HT1080 (cell line): ENCODE measurements at regions not wholly inside any gene's neighbourhood (a gene's known extent, or its start where the extent isn't known, plus 50 kb on each side); places are given as distances from the start of the nearest gene placed in this dataset.

Source experiments
- DNase-seq: peaks from one replicate; pipeline ENCODE4 v3.0.0-alpha.2; 2015; ENCODE audit warnings: low read depth

DNA sequence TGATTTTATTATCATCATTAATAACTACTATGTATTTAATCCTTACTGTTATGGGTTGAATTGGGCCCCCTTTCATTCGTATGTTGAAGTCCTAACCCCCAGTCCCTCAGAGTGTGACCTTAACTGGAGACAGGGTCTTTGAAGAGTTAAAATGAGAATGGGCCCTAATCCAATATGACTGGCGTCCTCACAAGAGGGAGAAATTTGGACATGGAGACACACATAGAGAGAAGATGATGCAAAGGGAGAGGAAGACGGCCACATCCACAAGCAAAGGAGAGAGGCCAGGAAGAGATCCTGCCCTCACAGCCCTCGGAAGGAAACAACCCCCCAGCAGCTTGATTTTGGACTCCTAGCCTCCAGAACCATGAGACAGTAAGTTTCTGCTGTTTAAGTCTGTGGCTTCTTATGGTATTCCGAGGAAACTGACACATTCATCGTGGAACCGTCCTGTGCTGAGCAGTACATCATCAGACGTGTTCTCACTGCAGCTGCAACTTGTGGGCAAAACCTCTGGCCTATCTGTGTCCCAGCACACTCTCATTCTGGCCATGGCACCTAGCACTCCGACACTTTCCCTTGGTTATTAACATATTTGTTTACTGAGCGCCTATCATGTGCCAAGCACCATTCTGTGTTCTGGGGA, 127.6 kb downstream of the SLC38A6 start:
- no peak for DNase-seq

- no peak for DNase-seq
Measured at GRCh38 chr14:61107869-61108493, 126.9 kb downstream of the SLC38A6 start.

GRCh38 chr14:61106959-61107641, 126.1 kb downstream of the SLC38A6 start:
- DNase-seq = no peak

DNA sequence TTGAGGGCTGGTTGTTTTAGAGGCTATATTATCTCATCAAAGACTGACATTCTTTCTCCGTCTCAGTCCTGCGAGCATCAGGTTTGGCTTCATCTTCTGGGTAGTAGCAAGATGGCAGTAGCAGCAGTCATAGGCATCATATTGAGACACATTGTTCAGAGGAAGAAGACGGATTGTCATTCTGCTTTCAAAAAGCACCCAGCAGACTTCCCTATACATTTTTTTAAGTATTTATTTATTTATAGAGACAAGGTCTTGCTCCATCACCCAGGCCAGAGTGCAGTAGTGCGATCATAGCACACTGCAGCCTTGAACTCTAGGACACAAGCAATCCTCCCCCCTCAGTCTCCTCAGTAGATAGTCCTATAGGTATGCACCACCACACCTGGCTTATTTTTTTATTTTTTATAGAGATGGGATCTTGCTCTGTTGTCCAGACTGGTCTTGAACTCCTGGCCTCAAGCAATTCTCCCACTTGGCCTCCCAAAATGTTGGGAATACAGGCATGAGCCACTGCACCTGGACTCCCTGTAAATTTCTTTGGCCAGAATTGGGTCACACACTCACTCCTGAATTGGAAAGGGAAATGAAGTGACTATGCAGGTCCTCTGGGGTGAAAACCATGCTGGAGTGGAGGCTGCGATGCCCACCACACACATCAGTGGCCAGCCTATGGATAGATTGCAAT, 125.4 kb downstream of the SLC38A6 start:
- no peak for DNase-seq

GRCh38 chr14:61104358-61104757, 123.3 kb downstream of the SLC38A6 start:
- no peak for DNase-seq

GRCh38 chr14:61103541-61104339, 122.7 kb downstream of the SLC38A6 start:
- peak; percentile 99 for DNase-seq

DNA sequence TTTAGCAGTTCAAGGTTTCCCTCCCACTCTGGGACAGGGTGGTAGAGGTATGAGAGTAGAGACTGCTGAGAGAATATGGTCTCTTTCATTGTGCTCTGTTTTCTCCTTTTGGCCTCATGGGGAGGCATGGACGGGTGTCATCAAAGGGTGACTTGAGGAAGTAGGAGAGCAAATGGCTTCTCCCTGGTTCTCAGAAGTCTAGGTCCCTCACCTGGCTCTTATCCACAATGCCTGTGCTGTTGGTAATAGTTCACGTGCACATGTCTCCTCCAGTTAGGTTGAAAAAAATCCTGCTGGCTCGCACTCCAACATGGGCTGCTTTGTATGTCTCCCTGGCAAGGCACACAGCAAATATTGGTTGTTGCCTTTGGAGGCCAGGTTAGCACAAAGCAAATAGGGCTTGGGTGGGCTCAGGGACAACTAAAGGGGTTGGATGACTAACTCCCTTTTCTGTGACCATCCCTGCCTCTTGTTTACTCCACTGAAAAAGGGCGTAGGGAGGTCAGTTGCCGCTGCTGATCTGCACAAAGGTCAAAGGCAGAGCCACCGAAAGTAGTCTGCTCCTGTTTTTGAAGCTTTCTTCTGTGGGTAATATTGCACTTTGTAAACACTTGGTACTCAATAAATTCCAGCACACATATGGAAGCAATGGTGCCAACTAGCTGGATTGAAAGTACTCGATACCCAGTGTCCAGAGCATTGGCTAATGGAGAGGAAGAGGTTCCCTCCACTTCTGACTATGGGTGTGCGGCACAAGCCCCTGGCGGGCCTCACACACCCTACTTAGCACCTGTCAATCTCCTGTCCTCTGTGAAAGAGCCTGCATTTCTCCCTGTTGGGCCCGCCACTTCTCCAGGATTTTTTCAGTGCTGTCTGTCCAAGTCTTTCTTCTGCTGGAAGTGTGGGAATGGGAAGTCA, 121.8 kb downstream of the SLC38A6 start:
- DNase-seq = no peak
